ENCODE measurements at regions not wholly inside any gene's neighbourhood (a gene's known extent, or its start where the extent isn't known, plus 50 kb on each side); places are given as distances from the start of the nearest gene placed in this dataset.
"Not testable (repeated sequence)": the region's sequence is repeated elsewhere in the genome, so short reads cannot be mapped to it uniquely, and the experiment has no call there.

DNA sequence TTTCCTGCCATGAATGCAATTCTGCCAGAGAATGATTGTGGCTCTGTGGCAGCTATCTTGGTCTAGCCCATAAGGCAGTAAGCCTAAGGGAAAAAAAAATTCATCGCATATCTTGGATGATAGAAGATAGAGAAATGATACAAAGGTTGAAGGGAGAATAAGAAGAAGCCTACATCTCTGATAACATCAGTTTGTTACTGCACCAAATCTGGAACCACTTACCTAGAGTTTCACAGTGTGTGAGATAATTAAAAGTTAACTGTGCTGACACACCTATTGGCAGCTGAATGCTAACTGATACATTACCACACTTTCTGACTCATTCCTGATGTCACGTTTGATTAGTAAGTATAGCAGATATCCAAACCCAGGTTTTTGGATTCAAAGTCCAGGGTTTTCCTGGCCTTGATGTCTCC is 91.6 kb upstream of the TAF11L2 start:
- H3K9me3 ChIP-seq (ENCODE audit: control insufficient read depth in 3 of 3, low read length in 3 of 3) = no peaks in the 10 kb centered on the region
- H3K36me3 ChIP-seq (ENCODE audit: control insufficient read depth in 3 of 3, insufficient read depth in 3 of 3, low read length in 3 of 3) = no peaks in the 10 kb centered on the region
- H3K27me3 ChIP-seq (ENCODE audit: control insufficient read depth in 3 of 3, insufficient read depth in 3 of 3, low read length in 3 of 3) = no peaks in the 10 kb centered on the region
- H3K4me3 ChIP-seq (ENCODE audit: low read length in 3 of 3) = no peak overlapping the region
- H3K27ac ChIP-seq (ENCODE audit: low read depth, low read length) = no peak overlapping the region
- H3K9ac ChIP-seq (ENCODE audit: low read depth in 1 of 3, low read length in 3 of 3) = no peak overlapping the region
- no peaks in the 10 kb centered on the region for H3K4me1 ChIP-seq (ENCODE audit: control insufficient read depth in 3 of 3, insufficient read depth in 3 of 3, low read length in 3 of 3)

GRCh38 chr5:17411436-17412402 is 86.3 kb upstream of the TAF11L2 start:
- Histone ChIP-seq H3K4me1 (ENCODE audit: control insufficient read depth in 3 of 3, insufficient read depth in 3 of 3, low read length in 3 of 3) (no peaks in the 10 kb centered on the region), H3K4me3 (ENCODE audit: low read length in 3 of 3) (no peak overlapping the region), H3K9ac (ENCODE audit: low read depth in 1 of 3, low read length in 3 of 3) (no peak overlapping the region), H3K36me3 (ENCODE audit: control insufficient read depth in 3 of 3, insufficient read depth in 3 of 3, low read length in 3 of 3) (no peaks in the 10 kb centered on the region), H3K27ac (ENCODE audit: low read depth, low read length) (no peak overlapping the region), H3K27me3 (ENCODE audit: control insufficient read depth in 3 of 3, insufficient read depth in 3 of 3, low read length in 3 of 3) (no peaks in the 10 kb centered on the region), H3K9me3 (ENCODE audit: control insufficient read depth in 3 of 3, low read length in 3 of 3) (no peaks in the 10 kb centered on the region)

- Histone ChIP-seq H3K4me1 (ENCODE audit: control insufficient read depth in 3 of 3, insufficient read depth in 3 of 3, low read length in 3 of 3) (no peaks in the 10 kb centered on the region), H3K9me3 (ENCODE audit: control insufficient read depth in 3 of 3, low read length in 3 of 3) (no peaks in the 10 kb centered on the region), H3K4me3 (ENCODE audit: low read length in 3 of 3) (no peak overlapping the region), H3K36me3 (ENCODE audit: control insufficient read depth in 3 of 3, insufficient read depth in 3 of 3, low read length in 3 of 3) (no peaks in the 10 kb centered on the region), H3K27ac (ENCODE audit: low read depth, low read length) (no peak overlapping the region), H3K9ac (ENCODE audit: low read depth in 1 of 3, low read length in 3 of 3) (no peak overlapping the region), H3K27me3 (ENCODE audit: control insufficient read depth in 3 of 3, insufficient read depth in 3 of 3, low read length in 3 of 3) (no peaks in the 10 kb centered on the region)
Observed at GRCh38 chr5:17412760-17413671, 85.0 kb upstream of the TAF11L2 start.

- Histone ChIP-seq H3K9me3 (ENCODE audit: control insufficient read depth in 3 of 3, low read length in 3 of 3) (no peaks in the 10 kb centered on the region), H3K27ac (ENCODE audit: low read depth, low read length) (no peak overlapping the region), H3K4me3 (ENCODE audit: low read length in 3 of 3) (no peak overlapping the region), H3K27me3 (ENCODE audit: control insufficient read depth in 3 of 3, insufficient read depth in 3 of 3, low read length in 3 of 3) (no peaks in the 10 kb centered on the region), H3K36me3 (ENCODE audit: control insufficient read depth in 3 of 3, insufficient read depth in 3 of 3, low read length in 3 of 3) (no peaks in the 10 kb centered on the region), H3K9ac (ENCODE audit: low read depth in 1 of 3, low read length in 3 of 3) (no peak overlapping the region), H3K4me1 (ENCODE audit: control insufficient read depth in 3 of 3, insufficient read depth in 3 of 3, low read length in 3 of 3) (no peaks in the 10 kb centered on the region)
Observed at GRCh38 chr5:17413691-17414090, 84.3 kb upstream of the TAF11L2 start.

DNA sequence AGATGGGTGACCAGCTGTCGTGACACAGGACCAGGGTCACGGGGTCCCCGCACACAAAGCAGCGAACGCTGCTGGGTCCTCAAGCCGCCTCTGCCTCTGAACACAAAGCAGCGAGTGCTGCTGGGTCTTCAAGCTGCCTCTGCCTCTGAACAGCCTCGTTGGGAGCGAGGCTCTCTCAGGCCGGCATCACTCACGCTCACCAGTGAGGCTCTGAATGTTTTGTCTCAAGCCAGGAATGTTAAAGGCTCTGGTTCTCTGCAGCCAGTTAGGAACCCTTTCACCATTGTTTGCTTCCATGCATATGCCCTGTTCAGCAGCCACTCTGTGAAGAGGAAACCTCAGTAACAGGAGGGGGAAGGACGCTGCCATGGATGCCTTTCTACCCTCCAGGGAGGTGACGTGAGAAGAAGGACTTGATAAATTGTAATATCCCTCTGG is 82.7 kb upstream of the TAF11L2 start:
- Histone ChIP-seq H3K4me3 (ENCODE audit: low read length in 3 of 3) (no peak overlapping the region), H3K9ac (ENCODE audit: low read depth in 1 of 3, low read length in 3 of 3) (no peak overlapping the region), H3K9me3 (ENCODE audit: control insufficient read depth in 3 of 3, low read length in 3 of 3) (no peaks in the 10 kb centered on the region), H3K27me3 (ENCODE audit: control insufficient read depth in 3 of 3, insufficient read depth in 3 of 3, low read length in 3 of 3) (no peaks in the 10 kb centered on the region), H3K4me1 (ENCODE audit: control insufficient read depth in 3 of 3, insufficient read depth in 3 of 3, low read length in 3 of 3) (no peaks in the 10 kb centered on the region), H3K27ac (ENCODE audit: low read depth, low read length) (no peak overlapping the region), H3K36me3 (ENCODE audit: control insufficient read depth in 3 of 3, insufficient read depth in 3 of 3, low read length in 3 of 3) (no peaks in the 10 kb centered on the region)

GRCh38 chr5:17416374-17416773 is 81.7 kb upstream of the TAF11L2 start:
- H3K4me1 ChIP-seq (ENCODE audit: control insufficient read depth in 3 of 3, insufficient read depth in 3 of 3, low read length in 3 of 3); H3K9me3 ChIP-seq (ENCODE audit: control insufficient read depth in 3 of 3, low read length in 3 of 3); H3K27ac ChIP-seq (ENCODE audit: low read depth, low read length); H3K36me3 ChIP-seq (ENCODE audit: control insufficient read depth in 3 of 3, insufficient read depth in 3 of 3, low read length in 3 of 3); H3K9ac ChIP-seq (ENCODE audit: low read depth in 1 of 3, low read length in 3 of 3); H3K4me3 ChIP-seq (ENCODE audit: low read length in 3 of 3); H3K27me3 ChIP-seq (ENCODE audit: control insufficient read depth in 3 of 3, insufficient read depth in 3 of 3, low read length in 3 of 3): not testable (repeated sequence)

DNA sequence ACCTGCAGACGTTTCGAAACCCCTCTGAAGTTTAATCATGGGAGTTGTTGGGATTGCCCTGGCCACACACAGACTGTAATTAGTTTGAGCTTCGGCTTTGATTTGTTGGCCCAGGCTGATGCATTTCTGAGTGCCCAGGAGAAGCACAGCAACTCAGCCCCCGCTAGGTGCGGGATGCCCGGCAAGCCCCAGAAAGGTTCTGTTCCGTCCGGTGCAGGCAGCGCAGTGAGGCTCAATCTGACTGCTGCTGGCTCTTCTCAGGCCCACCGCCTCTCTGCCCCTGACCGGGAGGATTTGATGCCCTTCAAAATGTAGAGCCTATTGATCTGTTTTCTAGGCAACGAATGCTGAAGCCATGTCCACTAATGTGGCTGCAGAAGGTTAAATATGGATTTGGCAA is 73.4 kb upstream of the TAF11L2 start:
- Histone ChIP-seq H3K4me1 (ENCODE audit: control insufficient read depth in 3 of 3, insufficient read depth in 3 of 3, low read length in 3 of 3) (no peaks in the 10 kb centered on the region), H3K27ac (ENCODE audit: low read depth, low read length) (no peak overlapping the region), H3K9ac (ENCODE audit: low read depth in 1 of 3, low read length in 3 of 3) (no peak overlapping the region), H3K4me3 (ENCODE audit: low read length in 3 of 3) (no peak overlapping the region), H3K27me3 (ENCODE audit: control insufficient read depth in 3 of 3, insufficient read depth in 3 of 3, low read length in 3 of 3) (no peaks in the 10 kb centered on the region), H3K9me3 (ENCODE audit: control insufficient read depth in 3 of 3, low read length in 3 of 3) (no peaks in the 10 kb centered on the region), H3K36me3 (ENCODE audit: control insufficient read depth in 3 of 3, insufficient read depth in 3 of 3, low read length in 3 of 3) (no peaks in the 10 kb centered on the region)

DNA sequence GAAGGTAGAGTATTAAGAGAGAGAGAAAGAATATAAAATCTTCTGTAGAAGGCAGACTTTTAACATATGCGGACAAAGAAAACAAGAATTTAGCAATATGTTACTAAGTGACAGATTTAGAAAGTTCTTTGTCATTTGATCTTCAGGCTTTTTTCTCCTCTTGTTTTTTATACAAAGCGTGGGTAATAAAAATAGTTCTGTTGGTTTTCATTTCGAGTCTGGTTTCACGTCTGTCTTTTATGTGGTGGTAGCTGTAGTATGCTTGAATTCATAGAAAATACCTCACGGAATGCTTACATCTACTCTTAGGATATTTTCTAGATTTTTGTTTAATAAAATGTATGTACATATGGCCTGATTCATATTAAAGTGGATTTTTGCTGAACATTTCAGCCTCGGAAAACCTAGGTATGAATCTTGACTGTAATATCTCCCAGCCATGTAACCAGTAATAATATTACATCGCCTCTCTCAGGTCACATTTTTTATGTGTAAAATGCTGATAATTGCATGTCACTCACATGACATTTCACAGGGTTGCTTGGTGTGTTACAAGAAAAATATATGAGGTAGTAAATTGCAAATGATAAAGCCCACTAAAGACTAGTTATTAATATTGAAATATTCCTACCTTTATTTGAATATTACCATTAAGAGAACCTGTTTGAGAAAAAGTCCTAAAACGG is 72.5 kb upstream of the TAF11L2 start:
- Histone ChIP-seq H3K4me3 (ENCODE audit: low read length in 3 of 3) (no peak overlapping the region), H3K9me3 (ENCODE audit: control insufficient read depth in 3 of 3, low read length in 3 of 3) (no peaks in the 10 kb centered on the region), H3K36me3 (ENCODE audit: control insufficient read depth in 3 of 3, insufficient read depth in 3 of 3, low read length in 3 of 3) (no peaks in the 10 kb centered on the region), H3K27me3 (ENCODE audit: control insufficient read depth in 3 of 3, insufficient read depth in 3 of 3, low read length in 3 of 3) (no peaks in the 10 kb centered on the region), H3K9ac (ENCODE audit: low read depth in 1 of 3, low read length in 3 of 3) (no peak overlapping the region), H3K4me1 (ENCODE audit: control insufficient read depth in 3 of 3, insufficient read depth in 3 of 3, low read length in 3 of 3) (no peaks in the 10 kb centered on the region), H3K27ac (ENCODE audit: low read depth, low read length) (no peak overlapping the region)

DNA sequence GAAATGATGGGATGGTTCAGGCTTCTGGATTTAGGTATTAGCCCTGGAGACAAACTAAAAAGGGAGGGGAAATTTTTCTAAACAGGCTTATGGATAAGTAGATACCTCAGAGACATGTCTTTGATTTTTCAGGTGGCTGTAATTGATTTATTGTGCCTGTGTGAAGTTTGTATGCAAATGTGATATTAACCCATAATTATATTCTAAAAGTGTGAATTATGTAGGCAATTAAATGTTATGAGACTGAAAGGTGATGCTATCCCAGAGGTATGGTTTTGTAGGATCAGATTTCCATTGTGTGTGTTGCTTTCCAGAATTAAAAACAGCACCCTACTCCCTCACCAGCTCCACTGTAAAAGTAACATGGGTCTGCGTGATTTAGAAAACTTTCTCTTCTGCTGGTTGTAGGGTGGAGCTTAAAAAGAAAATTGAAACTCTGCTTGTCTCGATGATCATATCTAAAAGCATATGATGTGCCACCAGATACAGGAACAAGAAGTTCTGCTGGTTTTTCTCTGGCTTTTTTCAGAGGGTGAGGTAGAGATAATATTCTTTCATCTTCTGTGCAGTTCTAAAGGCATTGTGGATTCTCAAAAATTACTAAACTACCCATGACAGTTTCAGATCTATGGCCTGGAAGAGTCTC is 71.8 kb upstream of the TAF11L2 start:
- H3K36me3 ChIP-seq (ENCODE audit: control insufficient read depth in 3 of 3, insufficient read depth in 3 of 3, low read length in 3 of 3) = no peaks in the 10 kb centered on the region
- H3K9ac ChIP-seq (ENCODE audit: low read depth in 1 of 3, low read length in 3 of 3) = no peak overlapping the region
- H3K9me3 ChIP-seq (ENCODE audit: control insufficient read depth in 3 of 3, low read length in 3 of 3) = no peaks in the 10 kb centered on the region
- H3K27me3 ChIP-seq (ENCODE audit: control insufficient read depth in 3 of 3, insufficient read depth in 3 of 3, low read length in 3 of 3) = no peaks in the 10 kb centered on the region
- no peaks in the 10 kb centered on the region for H3K4me1 ChIP-seq (ENCODE audit: control insufficient read depth in 3 of 3, insufficient read depth in 3 of 3, low read length in 3 of 3)
- no peak overlapping the region for H3K27ac ChIP-seq (ENCODE audit: low read depth, low read length)
- H3K4me3 ChIP-seq (ENCODE audit: low read length in 3 of 3) = no peak overlapping the region

All from skeletal muscle tissue (tissue), 3 donors.